NCI-H226 (cell line): ENCODE measurements at regions not wholly inside any gene's neighbourhood (a gene's known extent, or its start where the extent isn't known, plus 50 kb on each side); places are given as distances from the start of the nearest gene placed in this dataset.
"Not testable (repeated sequence)": the region's sequence is repeated elsewhere in the genome, so short reads cannot be mapped to it uniquely, and the experiment has no call there.

Source experiments
- DNase-seq: peaks from one replicate; pipeline ENCODE4 v3.0.0-alpha.2; 2015

DNA sequence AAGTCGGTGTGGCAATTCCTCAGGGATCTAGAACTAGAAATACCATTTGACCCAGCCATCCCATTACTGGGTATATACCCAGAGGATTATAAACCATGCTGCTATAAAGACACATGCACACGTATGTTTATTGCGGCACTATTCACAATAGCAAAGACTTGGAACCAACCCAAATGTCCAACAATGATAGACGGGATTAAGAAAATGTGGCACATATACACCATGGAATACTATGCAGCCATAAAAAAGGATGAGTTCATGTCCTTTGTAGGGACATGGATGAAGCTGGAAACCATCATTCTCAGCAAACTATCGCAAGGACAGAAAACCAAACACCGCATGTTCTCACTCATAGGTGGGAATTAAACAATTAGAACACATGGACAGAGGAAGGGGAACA, 80.6 kb upstream of the ST3GAL5 start:
- DNase-seq: not testable (repeated sequence)

DNA sequence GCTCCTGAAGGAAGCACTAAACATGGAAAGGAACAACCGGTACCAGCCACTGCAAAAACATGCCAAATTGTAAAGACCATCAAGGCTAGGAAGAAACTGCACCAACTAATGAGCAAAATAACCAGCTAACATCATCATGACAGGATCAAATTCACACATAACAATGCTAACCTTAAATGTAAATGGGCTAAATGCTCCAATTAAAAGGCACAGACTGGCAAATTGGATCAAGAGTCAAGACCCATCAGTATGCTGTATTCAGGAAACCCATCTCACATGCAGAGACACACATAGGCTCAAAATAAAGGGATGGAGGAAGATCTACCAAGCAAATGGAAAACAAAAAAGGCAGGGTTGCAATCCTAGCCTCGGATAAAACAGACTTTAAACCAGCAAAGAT, 77.0 kb upstream of the ST3GAL5 start:
- not testable (repeated sequence) for DNase-seq

DNA sequence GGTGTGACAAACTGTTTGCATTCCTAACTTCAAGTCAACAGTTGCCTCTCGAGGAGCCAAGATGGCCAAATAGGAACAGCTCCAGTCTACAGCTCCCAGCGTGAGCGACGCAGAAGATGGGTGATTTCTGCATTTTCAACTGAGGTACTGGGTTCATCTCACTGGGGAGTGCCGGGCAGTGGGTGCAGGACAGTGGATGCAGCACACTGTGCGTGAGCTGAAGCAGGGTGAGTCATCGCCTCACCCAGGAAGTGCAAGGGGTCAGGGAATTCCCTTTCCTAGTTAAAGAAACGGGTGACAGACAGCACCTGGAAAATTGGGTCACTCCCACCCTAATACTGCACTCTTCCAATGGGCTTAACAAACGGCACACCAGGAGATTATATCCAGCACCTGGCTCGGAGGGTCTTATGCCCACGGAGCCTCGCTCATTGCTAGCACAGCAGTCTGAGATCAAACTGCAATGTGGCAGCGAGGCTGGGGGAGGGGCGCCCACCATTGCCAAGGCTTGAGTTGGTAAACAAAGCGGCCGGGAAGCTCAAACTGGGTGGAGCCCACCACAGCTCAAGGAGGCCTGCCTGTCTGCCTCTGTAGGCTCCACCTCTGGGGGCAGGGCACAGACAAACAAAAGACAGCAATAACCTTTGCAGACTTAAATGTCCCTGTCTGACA, 75.1 kb upstream of the ST3GAL5 start:
- DNase-seq: peak; percentile 84

DNA sequence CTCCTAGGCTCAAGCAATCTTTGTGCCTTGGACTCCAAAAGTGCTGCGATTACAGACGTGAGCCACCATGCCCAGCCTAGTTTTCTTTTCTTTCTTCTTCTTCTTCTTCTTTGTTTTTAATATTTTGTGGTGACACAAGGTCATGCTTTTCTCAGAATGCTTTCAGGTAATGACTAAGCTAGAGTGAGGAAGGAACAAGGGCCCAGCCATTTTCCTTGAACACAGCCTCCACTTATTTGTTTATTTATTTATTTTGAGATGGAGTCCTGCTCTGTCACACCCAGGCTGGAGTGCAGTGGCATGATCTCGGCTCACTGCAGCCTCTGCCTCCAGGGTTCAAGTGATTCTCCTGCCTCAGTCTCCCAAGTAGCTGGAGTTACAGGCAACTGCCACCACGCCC, 74.3 kb upstream of the ST3GAL5 start:
- no peak for DNase-seq

- DNase-seq: no peak
Measured at GRCh38 chr2:85961754-85962153, 73.0 kb upstream of the ST3GAL5 start.

- no peak for DNase-seq
Measured at GRCh38 chr2:85961053-85961452, 72.3 kb upstream of the ST3GAL5 start.

- DNase-seq: no peak
Measured at GRCh38 chr2:85959826-85960225, 71.0 kb upstream of the ST3GAL5 start.

- no peak for DNase-seq
Measured at GRCh38 chr2:85959185-85959584, 70.4 kb upstream of the ST3GAL5 start.

DNA sequence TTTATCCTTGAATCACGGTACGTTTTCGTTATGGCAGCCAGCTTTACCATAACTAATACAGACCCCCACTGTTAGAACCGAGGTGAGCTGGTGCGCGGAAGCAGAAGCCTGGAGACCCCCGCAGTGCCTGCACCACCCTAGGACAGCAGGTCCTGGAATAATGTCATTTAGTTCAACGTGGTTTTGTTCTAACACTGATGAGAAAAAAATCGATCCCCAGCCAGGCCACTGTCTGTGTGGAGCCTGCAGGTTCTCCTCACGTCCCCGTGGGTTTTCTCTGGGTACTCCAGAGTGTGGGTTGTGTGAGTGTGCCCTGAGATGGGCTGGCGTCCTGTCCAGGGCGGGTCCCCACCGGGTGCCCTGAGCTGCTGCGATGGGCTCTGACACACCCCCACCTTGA, 69.9 kb upstream of the ST3GAL5 start:
- no peak for DNase-seq

- DNase-seq: no peak
Measured at GRCh38 chr2:85957256-85957655, 68.5 kb upstream of the ST3GAL5 start.

DNA sequence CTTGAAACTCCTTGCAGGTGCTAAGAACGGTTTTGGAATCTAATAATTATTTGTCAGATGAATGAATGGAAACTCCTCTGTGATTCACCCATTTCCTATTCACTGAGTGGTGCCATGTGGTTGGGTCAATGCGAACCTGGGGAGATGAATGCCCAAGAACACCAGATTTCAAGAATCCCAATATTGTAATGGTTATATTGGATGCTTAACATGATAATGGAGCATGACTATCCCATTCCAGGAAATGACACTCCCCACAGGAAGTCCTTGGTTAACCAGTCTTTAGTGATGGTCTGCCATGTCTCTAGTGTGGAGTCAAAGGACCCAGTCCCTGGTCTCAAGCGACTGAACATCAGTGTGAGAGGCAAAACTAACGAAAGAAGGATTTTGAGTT, 67.9 kb upstream of the ST3GAL5 start:
- no peak for DNase-seq

GRCh38 chr2:85954590-85955458, 66.0 kb upstream of the ST3GAL5 start:
- no peak for DNase-seq

- DNase-seq: no peak
Measured at GRCh38 chr2:85954192-85954589, 65.4 kb upstream of the ST3GAL5 start.

- no peak for DNase-seq
Measured at GRCh38 chr2:85953476-85953875, 64.7 kb upstream of the ST3GAL5 start.

DNA sequence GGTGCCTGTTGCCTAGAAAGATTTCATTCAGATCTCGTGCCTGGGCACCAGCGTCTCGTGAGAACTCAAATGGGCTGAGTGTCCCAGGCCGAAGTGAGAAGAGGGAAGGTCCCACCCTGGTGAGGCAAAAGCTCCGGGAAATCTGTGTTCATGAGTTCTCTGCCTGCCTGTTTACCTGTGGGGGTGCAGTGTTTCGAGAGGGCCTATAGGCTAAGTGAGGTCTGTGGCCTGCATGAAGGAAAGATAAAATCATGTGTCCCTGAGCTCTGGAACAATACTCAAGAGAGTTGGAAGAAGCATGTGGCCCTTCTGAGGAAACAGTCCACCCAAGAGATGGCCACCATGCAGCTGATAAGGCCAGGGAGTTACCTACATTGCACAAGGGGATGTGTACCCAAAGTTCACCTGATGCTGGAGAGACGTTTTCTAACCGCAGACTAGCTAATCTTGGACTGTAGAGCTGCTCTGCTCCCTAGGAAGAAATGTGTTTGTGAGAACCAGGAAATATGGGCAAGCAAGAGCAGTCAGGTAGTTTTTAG, 63.5 kb upstream of the ST3GAL5 start:
- DNase-seq: no peak

DNA sequence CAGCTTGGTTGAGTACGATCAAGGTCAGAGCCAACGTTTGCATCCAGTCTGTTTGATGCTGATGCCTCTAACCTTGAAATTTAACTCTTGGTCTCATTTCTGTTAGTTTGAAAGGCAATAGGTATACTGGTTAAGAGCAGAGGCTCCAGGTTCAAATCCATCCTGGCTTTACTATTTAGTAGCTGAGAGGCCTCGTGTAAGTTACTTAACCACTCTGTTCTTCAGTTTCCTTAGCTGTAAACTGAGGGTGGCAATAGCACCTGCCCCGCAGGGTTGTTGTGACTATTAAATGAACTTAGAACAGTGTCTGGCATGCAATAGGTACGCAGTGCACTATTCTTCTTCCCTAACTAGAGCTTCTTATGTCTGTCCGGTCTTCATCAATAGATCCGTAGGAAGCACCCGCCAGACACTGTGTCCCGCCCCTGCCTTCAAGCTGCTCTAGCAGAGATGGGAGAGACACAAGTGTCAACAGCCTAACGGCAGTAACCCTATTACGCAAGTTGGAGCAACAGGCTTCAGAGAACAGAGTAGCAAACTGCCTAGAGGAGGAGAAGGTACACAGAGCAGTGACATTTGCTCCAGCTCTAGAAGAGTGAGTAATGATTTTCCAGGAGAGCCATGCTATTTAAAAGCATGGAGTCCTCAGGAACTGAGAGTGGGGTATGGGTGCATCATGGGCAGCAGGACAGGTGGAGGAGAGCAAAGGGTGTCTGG, 62.7 kb upstream of the ST3GAL5 start:
- DNase-seq: no peak

- no peak for DNase-seq
Measured at GRCh38 chr2:85950743-85951142, 62.0 kb upstream of the ST3GAL5 start.

- DNase-seq: no peak
Measured at GRCh38 chr2:85949280-85949679, 60.5 kb upstream of the ST3GAL5 start.

- DNase-seq: no peak
Measured at GRCh38 chr2:85947593-85947992, 58.8 kb upstream of the ST3GAL5 start.

GRCh38 chr2:85945586-85945985, 56.8 kb upstream of the ST3GAL5 start:
- no peak for DNase-seq

DNA sequence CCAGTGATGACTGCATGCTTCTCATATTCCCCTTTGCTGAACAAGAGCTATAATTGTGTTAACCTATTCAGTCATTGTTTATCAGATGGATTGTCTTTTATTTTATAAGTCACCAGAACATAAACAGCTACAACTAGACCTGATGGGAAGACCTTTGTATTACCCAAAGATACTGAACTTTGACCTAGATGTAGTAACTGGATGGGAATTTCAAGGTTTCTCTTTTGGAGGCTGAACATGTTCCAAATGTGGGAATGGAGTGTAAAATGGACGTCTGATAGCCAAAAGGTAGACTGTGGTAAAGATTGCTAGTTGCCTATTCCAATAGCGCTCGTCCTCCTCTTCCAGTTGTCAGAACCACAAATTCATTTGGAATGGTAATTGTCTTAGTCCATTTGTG, 56.4 kb upstream of the ST3GAL5 start:
- DNase-seq: no peak

DNA sequence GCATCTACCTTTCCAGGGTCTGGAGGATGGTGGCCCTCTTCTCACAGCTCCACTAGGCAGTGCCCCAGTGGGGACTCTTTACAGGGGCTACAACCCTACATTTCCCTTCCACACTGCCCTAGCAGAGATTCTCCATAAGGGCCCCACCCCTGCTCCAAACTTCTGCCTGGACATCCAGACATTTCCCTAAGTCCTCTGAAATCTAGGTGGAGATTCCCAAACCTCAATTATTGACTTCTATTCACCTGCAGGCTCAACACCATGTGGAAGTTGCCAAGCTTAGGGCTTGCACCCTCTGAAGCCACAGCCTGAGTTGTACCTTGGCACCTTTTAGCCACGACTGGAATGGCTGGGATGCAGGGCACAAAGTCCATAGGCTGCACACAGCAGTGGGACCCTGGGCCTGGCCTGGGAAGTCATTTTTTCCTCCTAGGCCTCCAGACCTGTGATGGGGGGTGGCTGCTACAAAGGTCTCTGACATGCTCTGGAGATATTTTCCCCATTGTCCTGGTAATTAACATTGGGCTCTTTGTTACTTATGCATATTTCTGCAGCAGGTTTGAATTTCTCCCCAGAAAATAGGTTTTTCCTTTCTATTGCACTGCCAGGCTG, 53.7 kb upstream of the ST3GAL5 start:
- DNase-seq: no peak

GRCh38 chr2:85941490-85941889, 52.7 kb upstream of the ST3GAL5 start:
- not testable (repeated sequence) for DNase-seq
